ENCODE measurements at regions not wholly inside any gene's neighbourhood (a gene's known extent, or its start where the extent isn't known, plus 50 kb on each side); places are given as distances from the start of the nearest gene placed in this dataset.

DNA sequence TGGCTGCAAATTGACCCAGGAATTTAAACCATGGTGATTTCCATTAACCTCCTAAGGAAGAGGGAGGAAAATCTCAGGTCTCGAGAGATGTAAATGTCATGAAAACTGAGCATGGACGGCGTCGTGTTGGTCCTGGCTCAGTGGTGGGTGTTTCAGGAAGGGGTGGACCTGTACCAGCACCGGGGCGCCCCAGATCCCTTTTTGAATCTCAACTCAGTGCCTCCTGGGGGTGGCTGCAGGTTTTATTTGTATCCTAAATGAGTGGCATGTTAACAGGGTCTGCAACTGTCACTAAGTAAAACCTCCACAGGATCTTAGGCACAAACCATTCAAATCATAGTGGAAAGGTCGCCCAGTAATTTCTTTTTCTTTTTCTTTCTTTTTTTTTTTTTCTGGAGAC, 101.3 kb downstream of the ASCL4 start:
- TF ChIP-seq CREB1 (CRISPR knock-in tag; IDR thresholded peaks at IDR 0.05; ENCODE audit: low read depth), result no peak
- TF ChIP-seq, protein P1, sequence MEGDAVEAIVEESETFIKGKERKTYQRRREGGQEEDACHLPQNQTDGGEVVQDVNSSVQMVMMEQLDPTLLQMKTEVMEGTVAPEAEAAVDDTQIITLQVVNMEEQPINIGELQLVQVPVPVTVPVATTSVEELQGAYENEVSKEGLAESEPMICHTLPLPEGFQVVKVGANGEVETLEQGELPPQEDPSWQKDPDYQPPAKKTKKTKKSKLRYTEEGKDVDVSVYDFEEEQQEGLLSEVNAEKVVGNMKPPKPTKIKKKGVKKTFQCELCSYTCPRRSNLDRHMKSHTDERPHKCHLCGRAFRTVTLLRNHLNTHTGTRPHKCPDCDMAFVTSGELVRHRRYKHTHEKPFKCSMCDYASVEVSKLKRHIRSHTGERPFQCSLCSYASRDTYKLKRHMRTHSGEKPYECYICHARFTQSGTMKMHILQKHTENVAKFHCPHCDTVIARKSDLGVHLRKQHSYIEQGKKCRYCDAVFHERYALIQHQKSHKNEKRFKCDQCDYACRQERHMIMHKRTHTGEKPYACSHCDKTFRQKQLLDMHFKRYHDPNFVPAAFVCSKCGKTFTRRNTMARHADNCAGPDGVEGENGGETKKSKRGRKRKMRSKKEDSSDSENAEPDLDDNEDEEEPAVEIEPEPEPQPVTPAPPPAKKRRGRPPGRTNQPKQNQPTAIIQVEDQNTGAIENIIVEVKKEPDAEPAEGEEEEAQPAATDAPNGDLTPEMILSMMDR (conservative IDR thresholded peaks at IDR 0.05; ENCODE audit: low read depth in 2 of 2), result peak; percentile 24 to 31; a peak in 3 of 4 replicates
- no peak for TF ChIP-seq POLR2AphosphoS5 (IDR thresholded peaks at IDR 0.05; ENCODE audit: low read depth)
- TF ChIP-seq ZNF114 (CRISPR knock-in tag; IDR thresholded peaks at IDR 0.05), result no peak
- TF ChIP-seq REST (IDR thresholded peaks at IDR 0.05; ENCODE audit: unreplicated experiment), result no peak
- TF ChIP-seq EZH2phosphoT487 (IDR thresholded peaks at IDR 0.05; ENCODE audit: unreplicated experiment), result no peak
- TF ChIP-seq ZNF331 (CRISPR knock-in tag; IDR thresholded peaks at IDR 0.05; ENCODE audit: low read depth), result no peak
- TF ChIP-seq JUNB (IDR thresholded peaks at IDR 0.05; ENCODE audit: unreplicated experiment), result no peak
- TF ChIP-seq EZH2 (IDR thresholded peaks at IDR 0.05; ENCODE audit: low read depth, unreplicated experiment), result no peak
- TF ChIP-seq STAT1 (IDR thresholded peaks at IDR 0.05; ENCODE audit: unreplicated experiment), result no peak
- no peak for TF ChIP-seq NANOG (IDR thresholded peaks at IDR 0.05; ENCODE audit: borderline replicate concordance)
- TF ChIP-seq ZNF462 (CRISPR knock-in tag; IDR thresholded peaks at IDR 0.05), result no peak
- TF ChIP-seq ETS1 (IDR thresholded peaks at IDR 0.05), result no peak

All from GM23338 (cell line).